ENCODE measurements at regions not wholly inside any gene's neighbourhood (a gene's known extent, or its start where the extent isn't known, plus 50 kb on each side); places are given as distances from the start of the nearest gene placed in this dataset.

DNA sequence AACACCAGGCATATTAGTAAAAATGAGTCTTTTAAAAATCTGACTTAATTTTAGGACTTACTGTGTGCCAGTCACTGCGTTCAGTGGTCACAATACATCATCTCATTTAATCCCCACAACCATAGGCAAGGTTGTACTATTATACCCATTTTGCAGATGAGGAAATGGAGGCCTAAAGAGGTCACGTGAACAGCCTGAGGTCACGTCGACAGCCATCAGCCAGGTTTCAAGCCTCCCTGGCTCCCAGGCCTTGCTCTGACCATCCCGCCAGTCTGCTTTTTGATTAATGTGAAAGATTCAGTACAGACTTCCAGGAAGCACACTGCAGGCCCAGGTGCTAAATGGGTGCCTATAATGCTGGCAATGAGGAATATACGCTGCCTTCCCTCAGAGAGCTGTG, 86.3 kb upstream of the TOX3 start:
- TF ChIP-seq EZH2 (IDR thresholded peaks at IDR 0.05) (no peak), POLR2AphosphoS5 (IDR thresholded peaks at IDR 0.05; ENCODE audit: borderline replicate concordance, low read depth, low read length) (no peak)
